Loucy (cell line): ENCODE measurements at regions not wholly inside any gene's neighbourhood (a gene's known extent, or its start where the extent isn't known, plus 50 kb on each side); places are given as distances from the start of the nearest gene placed in this dataset.

Source experiments
- CTCF ChIP-seq: fragments of 200-600 bp; sonication (generic); conservative IDR thresholded peaks from 2 replicates; pipeline ENCODE4 v1.5.1; 2014; ENCODE audit warnings: mild to moderate bottlenecking, antibody characterized with exemption, low read length
- EZH2phosphoT487 ChIP-seq: fragments of 200-600 bp; IDR thresholded peaks from 2 replicates; pipeline ENCODE4 v1.6.1; 2018; ENCODE audit warnings: antibody characterized with exemption, mild to moderate bottlenecking, moderate library complexity, borderline replicate concordance

GRCh38 chr11:106409222-106409621 is 331.8 kb downstream of the AASDHPPT start:
- no peak for TF ChIP-seq CTCF
- no peak for TF ChIP-seq EZH2phosphoT487
